ENCODE measurements at regions not wholly inside any gene's neighbourhood (a gene's known extent, or its start where the extent isn't known, plus 50 kb on each side); places are given as distances from the start of the nearest gene placed in this dataset.

- TF ChIP-seq CTCF (IDR thresholded peaks at IDR 0.05) = no peak
- no peak for TF ChIP-seq POLR2A (IDR thresholded peaks at IDR 0.05)
Measured at GRCh38 chr4:158016511-158016910, 156.3 kb downstream of the GASK1B start.
